ENCODE measurements at regions not wholly inside any gene's neighbourhood (a gene's known extent, or its start where the extent isn't known, plus 50 kb on each side); places are given as distances from the start of the nearest gene placed in this dataset.

DNA sequence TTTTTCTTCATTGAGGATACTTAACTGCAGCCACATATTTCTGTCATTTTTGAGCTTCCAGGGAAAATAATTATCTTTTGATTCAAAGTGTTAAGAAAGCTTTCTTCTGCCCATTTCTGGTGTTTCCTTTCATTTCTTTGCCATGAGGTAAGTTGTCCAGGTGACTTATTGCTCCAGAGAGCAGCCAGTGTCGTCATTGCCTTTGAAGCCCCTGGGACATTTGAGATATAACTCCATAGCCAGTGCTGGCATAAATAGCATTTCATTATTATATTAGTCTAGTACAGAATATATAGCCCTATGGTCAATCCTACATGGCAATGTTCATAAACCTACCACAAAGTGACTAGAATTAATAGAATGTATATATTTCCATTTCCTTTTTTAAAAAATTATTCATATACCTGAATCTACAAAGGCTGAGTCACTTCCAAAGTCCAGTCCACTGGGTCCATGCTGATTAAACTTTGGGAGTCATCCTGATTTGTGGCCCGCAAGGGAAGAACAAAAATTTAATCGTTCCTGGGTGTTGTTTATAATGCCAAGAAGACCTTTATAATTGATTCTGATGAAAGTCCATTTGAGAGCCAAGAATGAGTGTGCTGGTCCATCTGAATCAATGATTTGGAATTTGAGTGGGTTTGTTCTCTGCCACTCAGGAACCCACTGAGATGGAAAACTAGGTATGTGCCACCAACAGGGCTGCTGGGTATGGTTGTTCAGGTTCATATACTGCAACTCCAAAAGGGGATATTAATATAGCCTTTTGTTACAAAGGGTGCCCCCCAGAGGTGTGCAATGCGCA is 221.8 kb upstream of the PLXNA2 start:
- no peaks in the 10 kb centered on the region for H3K9me3 ChIP-seq
- H3K4me1 ChIP-seq (ENCODE audit: control insufficient read depth in 1 of 2, low read depth in 2 of 2): no peaks in the 10 kb centered on the region
- no peaks in the 10 kb centered on the region for H3K36me3 ChIP-seq
- H3K27ac ChIP-seq: no peak overlapping the region
- no peak for ATAC-seq (ENCODE audit: insufficient number of reproducible peaks, low FRiP score, low read depth)
- TF ChIP-seq, protein P1, sequence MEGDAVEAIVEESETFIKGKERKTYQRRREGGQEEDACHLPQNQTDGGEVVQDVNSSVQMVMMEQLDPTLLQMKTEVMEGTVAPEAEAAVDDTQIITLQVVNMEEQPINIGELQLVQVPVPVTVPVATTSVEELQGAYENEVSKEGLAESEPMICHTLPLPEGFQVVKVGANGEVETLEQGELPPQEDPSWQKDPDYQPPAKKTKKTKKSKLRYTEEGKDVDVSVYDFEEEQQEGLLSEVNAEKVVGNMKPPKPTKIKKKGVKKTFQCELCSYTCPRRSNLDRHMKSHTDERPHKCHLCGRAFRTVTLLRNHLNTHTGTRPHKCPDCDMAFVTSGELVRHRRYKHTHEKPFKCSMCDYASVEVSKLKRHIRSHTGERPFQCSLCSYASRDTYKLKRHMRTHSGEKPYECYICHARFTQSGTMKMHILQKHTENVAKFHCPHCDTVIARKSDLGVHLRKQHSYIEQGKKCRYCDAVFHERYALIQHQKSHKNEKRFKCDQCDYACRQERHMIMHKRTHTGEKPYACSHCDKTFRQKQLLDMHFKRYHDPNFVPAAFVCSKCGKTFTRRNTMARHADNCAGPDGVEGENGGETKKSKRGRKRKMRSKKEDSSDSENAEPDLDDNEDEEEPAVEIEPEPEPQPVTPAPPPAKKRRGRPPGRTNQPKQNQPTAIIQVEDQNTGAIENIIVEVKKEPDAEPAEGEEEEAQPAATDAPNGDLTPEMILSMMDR (IDR thresholded peaks at IDR 0.05): no peak
- H3K27me3 ChIP-seq (replicated peaks; ENCODE audit: insufficient read depth): no peaks in the 10 kb centered on the region
- DNase-seq (ENCODE audit: low spot score): no peak
- H3K4me3 ChIP-seq: no peak overlapping the region

DNA sequence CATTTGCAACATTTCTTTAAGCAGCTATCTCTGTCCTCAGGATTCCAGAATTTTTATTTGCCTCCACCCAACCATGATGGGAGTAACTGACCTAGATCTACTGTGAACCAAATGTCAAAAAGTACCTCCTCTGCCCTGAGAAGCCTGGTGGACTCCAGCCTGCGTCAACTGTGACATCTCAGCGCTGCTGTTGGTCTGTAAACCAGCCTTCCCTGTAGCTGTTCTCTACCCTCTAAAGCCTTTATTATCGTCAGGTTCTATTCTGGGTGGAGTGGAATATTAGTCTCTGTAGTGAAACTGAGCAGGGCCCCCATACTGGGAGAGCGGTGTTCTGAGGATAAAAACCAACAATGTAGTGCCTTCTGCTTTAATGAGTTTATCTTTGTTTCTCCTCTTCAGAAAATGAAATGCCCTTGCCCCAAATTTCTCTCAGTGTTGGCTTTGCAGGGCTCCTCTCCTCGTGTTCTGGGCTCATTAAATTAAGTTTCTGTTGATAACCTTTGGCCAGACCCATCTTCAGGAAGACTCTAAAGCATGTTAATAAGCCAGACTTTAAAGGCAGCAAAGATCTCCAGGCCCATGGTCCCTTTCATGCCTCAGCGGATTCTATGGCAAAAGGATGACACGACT is 223.1 kb upstream of the PLXNA2 start:
- TF ChIP-seq, protein P1 (IDR thresholded peaks at IDR 0.05): no peak
- H3K27me3 ChIP-seq (replicated peaks; ENCODE audit: insufficient read depth): no peaks in the 10 kb centered on the region
- no peaks in the 10 kb centered on the region for H3K4me1 ChIP-seq (ENCODE audit: control insufficient read depth in 1 of 2, low read depth in 2 of 2)
- H3K4me3 ChIP-seq: no peak overlapping the region
- H3K36me3 ChIP-seq: no peaks in the 10 kb centered on the region
- no peak overlapping the region for H3K27ac ChIP-seq
- DNase-seq (ENCODE audit: low spot score) (no peak), ATAC-seq (ENCODE audit: insufficient number of reproducible peaks, low FRiP score, low read depth) (no peak)
- no peaks in the 10 kb centered on the region for H3K9me3 ChIP-seq

DNA sequence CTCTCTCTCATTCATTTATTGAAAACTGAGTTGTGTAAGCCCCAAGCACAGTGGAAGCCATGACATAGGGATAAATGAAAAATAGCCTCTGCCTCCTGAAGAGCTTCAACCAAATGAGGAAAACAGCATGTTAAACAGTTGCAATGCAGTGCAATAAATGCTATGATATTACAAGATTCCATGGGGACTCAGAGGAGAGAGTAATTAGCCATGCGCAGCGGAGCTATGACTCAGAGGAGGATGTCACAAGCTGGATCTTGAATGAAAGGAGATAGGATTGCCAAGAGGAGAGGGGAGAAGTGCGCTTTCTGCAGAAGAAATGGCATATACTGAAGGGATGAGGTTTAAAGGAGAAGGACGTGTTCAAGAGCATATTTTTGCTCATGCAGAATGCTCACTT is 231.3 kb upstream of the PLXNA2 start:
- TF ChIP-seq, protein P1 (IDR thresholded peaks at IDR 0.05): no peak
- no peak for ATAC-seq (ENCODE audit: insufficient number of reproducible peaks, low FRiP score, low read depth)

DNA sequence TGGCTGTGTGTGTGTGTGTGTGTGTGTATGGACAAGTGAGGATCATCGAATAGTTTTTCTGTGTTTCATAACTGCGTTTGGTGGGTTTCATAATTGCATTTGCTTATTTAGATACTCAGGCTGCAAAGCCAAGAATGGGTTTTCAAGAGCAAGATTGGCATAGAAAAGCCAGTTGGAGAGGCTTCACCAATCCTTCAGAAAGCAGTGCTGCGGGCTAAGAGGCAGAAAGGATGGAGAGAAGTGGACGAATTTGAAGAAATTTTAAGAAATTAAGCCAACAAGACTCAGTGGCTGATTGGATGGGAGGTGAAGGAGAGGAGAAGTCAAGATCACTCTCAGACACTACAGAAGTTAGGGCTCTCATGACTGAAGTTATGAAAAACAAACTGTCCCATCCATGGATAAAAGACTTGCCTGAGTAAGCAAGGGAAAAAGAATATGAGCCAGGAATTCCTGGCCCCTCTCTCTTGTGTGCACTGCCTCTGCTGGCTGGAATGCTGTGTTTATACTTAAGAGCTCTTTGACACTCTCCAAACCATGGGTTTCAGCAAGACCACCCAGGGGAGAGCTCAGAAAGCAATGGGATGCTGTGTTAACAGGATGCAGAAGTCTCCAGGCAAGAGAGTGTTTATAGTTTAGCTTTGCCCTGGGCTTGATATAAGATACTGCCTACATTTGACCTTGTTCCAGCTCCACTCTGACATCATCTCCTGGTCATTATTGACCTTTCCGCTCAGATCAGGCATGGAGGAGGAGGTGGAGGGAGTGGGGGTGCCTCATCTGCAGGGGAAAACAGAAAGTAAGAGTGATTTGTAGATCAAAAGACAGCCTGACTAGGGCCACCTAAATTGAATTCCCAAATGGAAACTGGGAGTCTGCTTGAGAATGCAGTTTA is 232.0 kb upstream of the PLXNA2 start:
- Histone ChIP-seq H3K9me3 (no peaks in the 10 kb centered on the region), H3K36me3 (no peaks in the 10 kb centered on the region), H3K27ac (no peak overlapping the region), H3K4me3 (no peak overlapping the region), H3K4me1 (ENCODE audit: control insufficient read depth in 1 of 2, low read depth in 2 of 2) (peaks cover 0 to 8% of the 10 kb centered on the region in 2 donors), H3K27me3 (replicated peaks; ENCODE audit: insufficient read depth) (no peaks in the 10 kb centered on the region)
- ATAC-seq (ENCODE audit: insufficient number of reproducible peaks, low FRiP score, low read depth) (no peak), DNase-seq (ENCODE audit: low spot score) (no peak)
- TF ChIP-seq, protein P1 (IDR thresholded peaks at IDR 0.05): no peak

More for the DNA sequence above, 231.3 kb upstream of the PLXNA2 start:
- Histone ChIP-seq H3K27me3 (replicated peaks; ENCODE audit: insufficient read depth) (no peaks in the 10 kb centered on the region), H3K4me1 (ENCODE audit: control insufficient read depth in 1 of 2, low read depth in 2 of 2) (peaks cover 0 to 8% of the 10 kb centered on the region in 2 donors), H3K27ac (no peak overlapping the region), H3K9me3 (no peaks in the 10 kb centered on the region), H3K4me3 (no peak overlapping the region), H3K36me3 (no peaks in the 10 kb centered on the region)
- DNase-seq (ENCODE audit: low spot score): no peak

DNA sequence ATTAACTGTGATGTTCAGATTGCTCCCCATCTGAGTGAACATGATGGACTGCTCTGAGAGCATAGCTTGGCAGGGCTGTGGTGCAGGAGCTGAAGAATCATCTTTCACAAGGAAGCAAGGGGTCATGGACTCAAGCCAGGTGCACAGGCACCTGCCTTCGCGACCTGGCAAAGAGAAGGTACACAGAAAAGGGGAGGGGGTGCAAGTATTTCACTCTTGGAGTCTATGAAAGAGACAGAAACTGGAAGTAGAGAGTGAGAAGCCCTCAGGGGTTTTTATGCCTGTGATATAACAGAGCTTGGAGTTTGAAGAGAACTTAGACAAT is 232.6 kb upstream of the PLXNA2 start:
- DNase-seq (ENCODE audit: low spot score) (no peak), ATAC-seq (ENCODE audit: insufficient number of reproducible peaks, low FRiP score, low read depth) (no peak)
- H3K4me1 ChIP-seq (ENCODE audit: control insufficient read depth in 1 of 2, low read depth in 2 of 2): peaks cover 0 to 8% of the 10 kb centered on the region in 2 donors
- no peaks in the 10 kb centered on the region for H3K36me3 ChIP-seq
- H3K27me3 ChIP-seq (replicated peaks; ENCODE audit: insufficient read depth): no peaks in the 10 kb centered on the region
- no peak overlapping the region for H3K4me3 ChIP-seq
- H3K9me3 ChIP-seq: no peaks in the 10 kb centered on the region
- H3K27ac ChIP-seq: no peak overlapping the region
- TF ChIP-seq, protein P1 (IDR thresholded peaks at IDR 0.05): no peak

Data from thoracic aorta (tissue), 2 donors.